AG04449 (cell line): ENCODE measurements at regions not wholly inside any gene's neighbourhood (a gene's known extent, or its start where the extent isn't known, plus 50 kb on each side); places are given as distances from the start of the nearest gene placed in this dataset.

Experiments used
- CTCF ChIA-PET: fragments of 350-600 bp; formaldehyde crosslinking; extraction: SDS; loops from one replicate; lab custom pipeline; 2021; ENCODE audit warnings: antibody characterized with exemption; lab: Yijun Ruan, JAX
- POLR2A ChIA-PET: fragments of 400-600, 350-600 bp; formaldehyde crosslinking; extraction: SDS; loops from one replicate; lab custom pipeline; 2020; ENCODE audit warnings: antibody characterized with exemption, inconsistent platforms; lab: Yijun Ruan, JAX
- DNase-seq: peaks from one replicate; pipeline ENCODE4 v3.0.0-alpha.2; 2010; ENCODE audit warnings: low read depth, low spot score
- H3K4me3 ChIP-seq: 2 replicates; pipeline ENCODE4 v1.5.1; 2011; ENCODE audit warnings: low read depth, mild to moderate bottlenecking, control low read depth, low read length
- TF ChIP-seq, protein P1 (sequence below): IDR thresholded peaks from one replicate; pipeline ENCODE4 v1.5.1; 2011; ENCODE audit warnings: mild to moderate bottlenecking, moderate library complexity, low read length, control low read depth, inconsistent platforms; ENCODE audit not compliant: insufficient read depth; ENCODE audit errors: missing control alignments

- TF ChIP-seq, protein P1, sequence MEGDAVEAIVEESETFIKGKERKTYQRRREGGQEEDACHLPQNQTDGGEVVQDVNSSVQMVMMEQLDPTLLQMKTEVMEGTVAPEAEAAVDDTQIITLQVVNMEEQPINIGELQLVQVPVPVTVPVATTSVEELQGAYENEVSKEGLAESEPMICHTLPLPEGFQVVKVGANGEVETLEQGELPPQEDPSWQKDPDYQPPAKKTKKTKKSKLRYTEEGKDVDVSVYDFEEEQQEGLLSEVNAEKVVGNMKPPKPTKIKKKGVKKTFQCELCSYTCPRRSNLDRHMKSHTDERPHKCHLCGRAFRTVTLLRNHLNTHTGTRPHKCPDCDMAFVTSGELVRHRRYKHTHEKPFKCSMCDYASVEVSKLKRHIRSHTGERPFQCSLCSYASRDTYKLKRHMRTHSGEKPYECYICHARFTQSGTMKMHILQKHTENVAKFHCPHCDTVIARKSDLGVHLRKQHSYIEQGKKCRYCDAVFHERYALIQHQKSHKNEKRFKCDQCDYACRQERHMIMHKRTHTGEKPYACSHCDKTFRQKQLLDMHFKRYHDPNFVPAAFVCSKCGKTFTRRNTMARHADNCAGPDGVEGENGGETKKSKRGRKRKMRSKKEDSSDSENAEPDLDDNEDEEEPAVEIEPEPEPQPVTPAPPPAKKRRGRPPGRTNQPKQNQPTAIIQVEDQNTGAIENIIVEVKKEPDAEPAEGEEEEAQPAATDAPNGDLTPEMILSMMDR: no peak
- CTCF ChIA-PET: no interaction called here
- POLR2A ChIA-PET: no interaction called here
- no peak for DNase-seq
- H3K4me3 ChIP-seq: no peak overlapping the region
Observed at GRCh38 chr1:157233131-157233530, 94.9 kb upstream of the ETV3 start.

DNA sequence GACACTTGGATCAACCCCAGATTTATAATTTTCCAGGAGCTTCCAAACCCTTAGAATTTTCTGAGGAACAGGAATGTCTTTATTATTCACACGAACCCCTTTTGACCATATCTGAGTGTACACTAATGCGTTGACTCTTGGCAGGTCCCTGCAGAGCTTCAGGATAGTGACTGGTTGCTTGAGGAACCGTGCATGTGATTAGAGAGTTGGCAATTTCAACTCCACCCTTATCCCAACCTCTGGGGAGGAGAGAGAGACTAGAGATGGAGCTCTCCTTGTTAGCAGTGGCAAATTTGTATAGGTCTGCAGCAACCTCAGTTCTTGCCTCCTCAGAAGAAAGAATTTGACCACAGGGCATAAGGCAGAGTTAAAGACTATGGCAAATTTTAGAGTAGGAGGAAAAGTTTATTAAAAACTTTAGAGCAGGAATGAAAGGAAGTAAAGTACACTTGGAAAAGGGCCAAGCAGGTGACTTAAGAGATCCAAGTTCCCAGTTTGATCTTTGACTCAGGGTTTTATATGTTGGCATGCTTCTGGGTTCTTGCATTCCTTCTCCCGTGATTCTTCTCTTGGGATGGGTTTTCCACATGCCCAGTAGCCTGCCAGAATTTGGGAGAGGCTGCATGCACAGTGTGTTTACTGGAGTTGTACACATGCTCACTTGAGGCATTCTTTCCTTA is 93.8 kb upstream of the ETV3 start:
- POLR2A ChIA-PET: interaction anchor here (0.7 kb wide), 1 partner anchor 263 kb away, joined by 3 read pairs; no protein-coding TSS in a partner anchor
- CTCF ChIA-PET: no interaction called here
- TF ChIP-seq, protein P1: no peak

GRCh38 chr1:157230500-157230899 is 92.3 kb upstream of the ETV3 start:
- CTCF ChIA-PET: no interaction called here
- no peak for DNase-seq
- H3K4me3 ChIP-seq: no peak overlapping the region
- POLR2A ChIA-PET: no interaction called here
- TF ChIP-seq, protein P1: no peak

More for the DNA sequence above, 93.8 kb upstream of the ETV3 start:
- no peak for DNase-seq
- H3K4me3 ChIP-seq: no peak overlapping the region

DNA sequence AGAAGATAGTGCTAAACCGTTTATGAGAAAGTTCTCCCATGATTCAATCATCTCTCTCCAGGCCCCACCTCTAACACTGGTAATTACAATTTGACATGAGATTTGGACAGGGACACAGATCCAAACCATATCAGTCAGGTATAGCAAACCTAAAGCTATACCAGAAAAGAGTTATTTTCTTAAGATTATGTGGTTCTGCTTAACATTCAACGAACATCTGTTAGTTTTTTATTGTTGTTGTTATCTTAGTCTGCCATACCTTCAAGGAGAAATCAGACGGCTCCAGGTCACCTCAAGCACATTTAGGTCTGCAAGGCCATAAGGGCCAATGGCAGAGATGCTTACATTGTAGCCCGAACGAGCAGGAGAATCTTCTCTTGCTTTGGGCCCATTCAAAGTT is 89.5 kb upstream of the ETV3 start:
- ChIA-PET POLR2A (no interaction called here), CTCF (no interaction called here)
- TF ChIP-seq, protein P1: no peak
- DNase-seq: no peak
- H3K4me3 ChIP-seq: no peak overlapping the region

DNA sequence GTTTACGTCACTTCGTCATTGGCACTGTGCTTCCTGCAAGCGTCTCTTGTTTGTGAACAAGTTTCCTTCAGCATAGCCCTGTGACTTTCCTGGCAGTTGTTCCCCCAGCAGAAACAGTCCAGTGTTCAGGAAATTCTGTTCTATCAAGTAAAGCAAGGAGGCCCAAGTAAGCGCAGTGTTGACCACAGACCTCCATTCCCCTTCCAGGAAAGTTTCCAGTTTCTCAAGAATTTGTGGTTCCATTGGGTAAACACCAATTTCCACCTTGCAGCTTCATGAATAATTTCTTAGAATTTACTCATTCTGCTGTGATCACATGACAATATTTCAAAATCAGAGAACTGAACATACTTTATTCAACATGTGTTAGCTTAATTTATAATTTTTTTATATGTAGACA is 88.5 kb upstream of the ETV3 start:
- POLR2A ChIA-PET: no interaction called here
- no peak overlapping the region for H3K4me3 ChIP-seq
- CTCF ChIA-PET: no interaction called here
- DNase-seq: no peak
- TF ChIP-seq, protein P1: no peak

GRCh38 chr1:157219600-157219999 is 81.4 kb upstream of the ETV3 start:
- ChIA-PET CTCF (no interaction called here), POLR2A (no interaction called here)
- TF ChIP-seq, protein P1: no peak
- DNase-seq: no peak
- no peak overlapping the region for H3K4me3 ChIP-seq
